CD4-positive, alpha-beta T cell (primary cell): ENCODE measurements at regions not wholly inside any gene's neighbourhood (a gene's known extent, or its start where the extent isn't known, plus 50 kb on each side); places are given as distances from the start of the nearest gene placed in this dataset.
"Not testable (repeated sequence)": the region's sequence is repeated elsewhere in the genome, so short reads cannot be mapped to it uniquely, and the experiment has no call there.

Experiments
- ATAC-seq: fragments of 200-7000 bp; cut with Tn5 transposase; one replicate; pipeline ENCODE4 v1.10.0; 2022; ENCODE audit warnings: mild to moderate bottlenecking; ENCODE audit not compliant: poor library complexity
- CTCF ChIA-PET: fragments of 350-600 bp; sonication (Branson Sonifier 250); formaldehyde crosslinking; loops from one replicate; lab custom pipeline; 2021; ENCODE audit warnings: antibody characterized with exemption, inconsistent platforms; lab: Charles Lee
- POLR2A ChIA-PET: fragments of 350-600 bp; sonication (Branson Sonifier 250); formaldehyde crosslinking; loops from one replicate; lab custom pipeline; 2021; ENCODE audit warnings: antibody characterized with exemption, inconsistent platforms; lab: Charles Lee
- DNase-seq, 14 experiments: peaks; one replicate each; pipeline ENCODE4 v3.0.0-alpha.2; 2013 to 2020; ENCODE audit warnings: mixed read lengths in 2 of 14
- H3K27ac ChIP-seq, 2 donors: one replicate each; pipeline versions ENCODE4 v1.5.1 to v1.7.0; 2013; ENCODE audit warnings: low read length in 2 of 2, low read depth in 1 of 2, mild to moderate bottlenecking in 1 of 2
- H3K27me3 ChIP-seq, 2 experiments: 1 replicate in 1 of 2; 2 replicates in 1 of 2; pipeline versions ENCODE4 v1.6.1 to v1.7.0; 2013; ENCODE audit warnings: low read length in 2 of 2, control low read depth in 1 of 2, mild to moderate bottlenecking in 1 of 2, moderate library complexity in 1 of 2; ENCODE audit not compliant: insufficient read depth in 2 of 2, control insufficient read depth in 1 of 2
- H3K36me3 ChIP-seq: one replicate; pipeline ENCODE4 v1.6.1; 2013; ENCODE audit warnings: low read length, control low read depth; ENCODE audit not compliant: insufficient read depth
- H3K4me1 ChIP-seq: one replicate; pipeline ENCODE4 v1.6.1; 2013; ENCODE audit warnings: low read length, control low read depth; ENCODE audit not compliant: insufficient read depth
- H3K4me3 ChIP-seq: one replicate; pipeline ENCODE4 v1.5.1; 2013; ENCODE audit warnings: mild to moderate bottlenecking, low read length, moderate library complexity
- H3K9me3 ChIP-seq, 2 experiments: 1 replicate in 1 of 2; 2 replicates in 1 of 2; pipeline versions ENCODE4 v1.6.1 to v1.7.0; 2013; ENCODE audit warnings: low read length in 2 of 2, mild to moderate bottlenecking in 2 of 2, control low read depth in 1 of 2, moderate library complexity in 1 of 2; ENCODE audit not compliant: control insufficient read depth in 1 of 2, insufficient read depth in 1 of 2
- H3K27ac Mint-ChIP-seq: one replicate; pipeline ENCODE4 v1.8.0; 2020; ENCODE audit warnings: mixed read lengths
- H3K27me3 Mint-ChIP-seq: one replicate; pipeline ENCODE4 v1.8.0; 2021; ENCODE audit warnings: mixed read lengths
- H3K36me3 Mint-ChIP-seq: one replicate; pipeline ENCODE4 v1.8.0; 2021; ENCODE audit warnings: low read depth, mixed read lengths
- H3K4me1 Mint-ChIP-seq: one replicate; pipeline ENCODE4 v1.8.0; 2021; ENCODE audit warnings: low read depth, mixed read lengths
- H3K4me3 Mint-ChIP-seq: one replicate; pipeline ENCODE4 v1.8.0; 2020; ENCODE audit warnings: mild to moderate bottlenecking, mixed read lengths
- H3K9me3 Mint-ChIP-seq: one replicate; pipeline ENCODE4 v1.8.0; 2020; ENCODE audit warnings: mixed read lengths
- intact Hi-C, 2 experiments: fragments of 100-400 bp; cut with DNase I in 1 of 2; cut with micrococcal nuclease in 1 of 2; formaldehyde crosslinking; loops; one replicate each; pipeline versions ENCODE4 v1.15.1 to v1.9.0; 2023 to 2025; cut with DNase I, micrococcal nuclease
- TF ChIP-seq, protein P1 (sequence below): fragments of 200-600 bp; IDR thresholded peaks from one replicate; pipeline ENCODE4 v1.8.0; 2022; ENCODE audit warnings: antibody characterized with exemption, mild to moderate bottlenecking

DNA sequence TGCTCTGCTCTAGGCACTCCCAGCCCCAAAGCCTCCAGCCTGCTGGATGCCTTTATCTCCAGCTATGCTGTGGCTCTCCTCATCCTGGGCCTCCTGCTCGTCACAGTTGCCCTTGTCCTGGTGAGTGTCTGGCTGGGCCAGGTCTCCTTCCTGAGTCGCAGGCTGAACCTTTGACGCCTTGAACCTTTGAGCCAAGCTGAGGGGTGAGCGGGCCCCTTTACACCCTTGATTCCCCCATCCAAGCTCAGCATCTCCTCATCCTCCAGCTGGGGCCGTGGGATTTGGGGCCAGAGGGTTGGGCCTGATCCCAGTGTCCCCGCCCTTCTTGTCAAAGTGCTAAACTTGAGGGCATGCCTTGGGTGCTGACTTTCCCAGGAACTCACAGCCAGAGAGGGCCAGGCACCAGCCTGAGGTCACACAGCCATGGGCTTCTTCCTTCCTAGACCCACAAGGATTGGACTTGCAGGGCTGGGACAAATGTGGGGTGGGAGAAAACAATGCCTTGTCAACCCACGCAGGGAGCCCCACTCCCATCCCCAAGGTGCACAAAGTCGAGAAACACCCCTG is 137.0 kb downstream of the TBC1D2B start:
- H3K27ac Mint-ChIP-seq = no peak overlapping the region
- H3K36me3 Mint-ChIP-seq = no peaks in the 10 kb centered on the region
- peaks cover 12% of the 10 kb centered on the region for H3K27me3 Mint-ChIP-seq
- Histone ChIP-seq H3K36me3 (no peaks in the 10 kb centered on the region), H3K4me1 (peaks cover 14% of the 10 kb centered on the region), H3K9me3 (no peaks in the 10 kb centered on the region), H3K4me3 (no peak overlapping the region), H3K27me3 (no peaks in the 10 kb centered on the region), H3K27ac (no peak overlapping the region)
- TF ChIP-seq, protein P1, sequence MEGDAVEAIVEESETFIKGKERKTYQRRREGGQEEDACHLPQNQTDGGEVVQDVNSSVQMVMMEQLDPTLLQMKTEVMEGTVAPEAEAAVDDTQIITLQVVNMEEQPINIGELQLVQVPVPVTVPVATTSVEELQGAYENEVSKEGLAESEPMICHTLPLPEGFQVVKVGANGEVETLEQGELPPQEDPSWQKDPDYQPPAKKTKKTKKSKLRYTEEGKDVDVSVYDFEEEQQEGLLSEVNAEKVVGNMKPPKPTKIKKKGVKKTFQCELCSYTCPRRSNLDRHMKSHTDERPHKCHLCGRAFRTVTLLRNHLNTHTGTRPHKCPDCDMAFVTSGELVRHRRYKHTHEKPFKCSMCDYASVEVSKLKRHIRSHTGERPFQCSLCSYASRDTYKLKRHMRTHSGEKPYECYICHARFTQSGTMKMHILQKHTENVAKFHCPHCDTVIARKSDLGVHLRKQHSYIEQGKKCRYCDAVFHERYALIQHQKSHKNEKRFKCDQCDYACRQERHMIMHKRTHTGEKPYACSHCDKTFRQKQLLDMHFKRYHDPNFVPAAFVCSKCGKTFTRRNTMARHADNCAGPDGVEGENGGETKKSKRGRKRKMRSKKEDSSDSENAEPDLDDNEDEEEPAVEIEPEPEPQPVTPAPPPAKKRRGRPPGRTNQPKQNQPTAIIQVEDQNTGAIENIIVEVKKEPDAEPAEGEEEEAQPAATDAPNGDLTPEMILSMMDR = no peak
- CTCF ChIA-PET = no interaction called here
- no peak for DNase-seq
- intact Hi-C loops = no loop called here
- no peaks in the 10 kb centered on the region for H3K9me3 Mint-ChIP-seq
- no peak for ATAC-seq
- H3K4me3 Mint-ChIP-seq = no peak overlapping the region
- POLR2A ChIA-PET = interaction anchor here (0.6 kb wide), 1 partner anchor 328 kb away, joined by 4 read pairs; no protein-coding TSS in a partner anchor
- H3K4me1 Mint-ChIP-seq = peaks cover 4% of the 10 kb centered on the region

DNA sequence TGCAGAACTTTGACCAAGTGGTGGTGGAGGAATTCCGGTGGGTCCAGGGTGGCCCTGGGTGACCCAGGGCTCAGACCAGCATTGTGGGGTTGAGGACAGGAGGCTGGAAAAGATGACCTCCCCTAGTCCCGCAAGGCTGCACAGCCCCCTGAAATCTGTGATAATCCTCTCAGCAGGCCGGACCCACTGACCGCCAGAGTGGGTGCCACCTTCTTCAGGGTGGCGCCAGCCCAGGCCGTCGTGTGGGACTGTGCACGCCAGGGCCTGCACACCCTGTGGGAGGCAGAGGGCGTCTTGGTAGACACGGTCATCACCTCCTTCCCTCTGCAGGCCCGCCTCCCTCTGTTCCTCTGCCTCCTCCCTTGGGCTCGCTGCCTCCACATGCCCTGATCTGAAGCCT is 137.7 kb downstream of the TBC1D2B start:
- Histone ChIP-seq H3K4me3 (no peak overlapping the region), H3K36me3 (no peaks in the 10 kb centered on the region), H3K9me3 (no peaks in the 10 kb centered on the region), H3K4me1 (peaks cover 11% of the 10 kb centered on the region), H3K27me3 (no peaks in the 10 kb centered on the region), H3K27ac (no peak overlapping the region)
- TF ChIP-seq, protein P1 = no peak
- ChIA-PET POLR2A (interaction anchor here (0.6 kb wide), 1 partner anchor 329 kb away, joined by 4 read pairs; no protein-coding TSS in a partner anchor), CTCF (no interaction called here)
- H3K27ac Mint-ChIP-seq = no peak overlapping the region
- DNase-seq (no peak), ATAC-seq (no peak)
- H3K27me3 Mint-ChIP-seq = peaks cover 12% of the 10 kb centered on the region
- peaks cover 4% of the 10 kb centered on the region for H3K4me1 Mint-ChIP-seq
- no peak overlapping the region for H3K4me3 Mint-ChIP-seq
- no peaks in the 10 kb centered on the region for H3K36me3 Mint-ChIP-seq
- intact Hi-C loops = no loop called here
- no peaks in the 10 kb centered on the region for H3K9me3 Mint-ChIP-seq

GRCh38 chr15:77939026-77939425 is 138.5 kb downstream of the TBC1D2B start:
- H3K36me3 Mint-ChIP-seq, H3K36me3 ChIP-seq, H3K27ac ChIP-seq, H3K4me3 Mint-ChIP-seq, intact Hi-C loops, H3K4me3 ChIP-seq, H3K4me1 ChIP-seq, POLR2A ChIA-PET, H3K27me3 ChIP-seq, H3K27ac Mint-ChIP-seq, H3K9me3 ChIP-seq, H3K9me3 Mint-ChIP-seq, ATAC-seq, CTCF ChIA-PET, DNase-seq, H3K4me1 Mint-ChIP-seq: not testable (repeated sequence)
- peaks cover 12% of the 10 kb centered on the region for H3K27me3 Mint-ChIP-seq

DNA sequence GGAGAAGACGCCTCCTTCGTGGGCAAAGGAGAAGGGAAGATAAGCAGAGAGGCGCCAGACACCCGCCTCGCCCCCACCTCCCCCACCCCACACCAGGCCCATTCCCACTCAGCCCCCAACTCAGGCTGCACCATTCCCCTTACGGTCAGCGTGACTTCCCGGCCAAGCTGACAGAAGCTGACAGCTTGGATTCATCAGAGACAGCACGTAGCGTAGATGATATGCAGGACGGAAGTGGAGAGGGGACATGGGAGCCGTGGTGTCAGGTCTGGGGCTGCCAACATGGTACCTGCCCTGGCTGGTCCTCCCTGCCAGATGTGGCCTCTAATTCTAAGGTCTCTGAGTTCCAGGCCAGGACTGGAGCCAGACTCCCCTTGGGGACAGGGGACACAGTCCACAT is 139.0 kb downstream of the TBC1D2B start:
- H3K27ac ChIP-seq, H3K4me1 Mint-ChIP-seq, intact Hi-C loops, H3K36me3 Mint-ChIP-seq, H3K27me3 Mint-ChIP-seq, H3K4me3 ChIP-seq, H3K9me3 ChIP-seq, POLR2A ChIA-PET, CTCF ChIA-PET, ATAC-seq, DNase-seq, H3K36me3 ChIP-seq, H3K4me3 Mint-ChIP-seq, H3K9me3 Mint-ChIP-seq, H3K4me1 ChIP-seq, H3K27me3 ChIP-seq, H3K27ac Mint-ChIP-seq: not testable (repeated sequence)

- ATAC-seq, CTCF ChIA-PET, intact Hi-C loops, H3K4me1 ChIP-seq, H3K27me3 ChIP-seq, H3K27ac Mint-ChIP-seq, H3K36me3 ChIP-seq, H3K36me3 Mint-ChIP-seq, H3K27me3 Mint-ChIP-seq, H3K27ac ChIP-seq, H3K4me3 ChIP-seq, H3K9me3 Mint-ChIP-seq, H3K9me3 ChIP-seq, H3K4me1 Mint-ChIP-seq, DNase-seq, H3K4me3 Mint-ChIP-seq, POLR2A ChIA-PET: not testable (repeated sequence)
Observed at GRCh38 chr15:77936567-77936966, 140.9 kb downstream of the TBC1D2B start.

- H3K36me3 ChIP-seq, H3K4me3 ChIP-seq, H3K27ac ChIP-seq, H3K27me3 Mint-ChIP-seq, H3K27me3 ChIP-seq, POLR2A ChIA-PET, H3K27ac Mint-ChIP-seq, intact Hi-C loops, H3K9me3 Mint-ChIP-seq, H3K9me3 ChIP-seq, H3K4me3 Mint-ChIP-seq, H3K4me1 ChIP-seq, H3K36me3 Mint-ChIP-seq, DNase-seq, CTCF ChIA-PET, H3K4me1 Mint-ChIP-seq, ATAC-seq: not testable (repeated sequence)
Observed at GRCh38 chr15:77934516-77934915, 143.0 kb downstream of the TBC1D2B start.
